GM19238 (cell line): ENCODE measurements at regions not wholly inside any gene's neighbourhood (a gene's known extent, or its start where the extent isn't known, plus 50 kb on each side); places are given as distances from the start of the nearest gene placed in this dataset.
"Not testable (repeated sequence)": the region's sequence is repeated elsewhere in the genome, so short reads cannot be mapped to it uniquely, and the experiment has no call there.

Experiments used
- DNase-seq: peaks from one replicate; pipeline ENCODE4 v3.0.0; 2011; ENCODE audit warnings: low spot score; ENCODE audit not compliant: insufficient read length

DNA sequence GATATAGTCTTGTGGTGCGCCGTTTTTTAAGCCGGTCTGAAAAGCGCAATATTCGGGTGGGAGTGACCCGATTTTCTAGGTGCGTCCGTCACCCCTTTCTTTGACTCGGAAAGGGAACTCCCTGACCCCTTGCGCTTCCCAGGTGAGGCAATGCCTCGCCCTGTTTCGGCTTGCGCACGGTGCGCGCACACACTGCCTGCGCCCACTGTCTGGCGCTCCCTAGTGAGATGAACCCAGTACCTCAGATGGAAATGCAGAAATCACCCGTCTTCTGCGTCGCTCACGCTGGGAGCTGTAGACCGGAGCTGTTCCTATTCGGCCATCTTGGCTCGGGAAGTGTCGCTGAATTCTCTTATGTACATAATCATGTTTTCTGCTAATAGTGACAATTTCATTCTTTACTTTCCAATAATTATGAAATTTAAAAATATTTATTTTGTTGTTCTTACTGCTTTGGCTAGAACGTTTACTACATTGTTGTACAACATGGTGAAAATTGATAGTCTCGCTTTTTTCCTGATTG lies 61.2 kb upstream of the MINDY3 start:
- not testable (repeated sequence) for DNase-seq

DNA sequence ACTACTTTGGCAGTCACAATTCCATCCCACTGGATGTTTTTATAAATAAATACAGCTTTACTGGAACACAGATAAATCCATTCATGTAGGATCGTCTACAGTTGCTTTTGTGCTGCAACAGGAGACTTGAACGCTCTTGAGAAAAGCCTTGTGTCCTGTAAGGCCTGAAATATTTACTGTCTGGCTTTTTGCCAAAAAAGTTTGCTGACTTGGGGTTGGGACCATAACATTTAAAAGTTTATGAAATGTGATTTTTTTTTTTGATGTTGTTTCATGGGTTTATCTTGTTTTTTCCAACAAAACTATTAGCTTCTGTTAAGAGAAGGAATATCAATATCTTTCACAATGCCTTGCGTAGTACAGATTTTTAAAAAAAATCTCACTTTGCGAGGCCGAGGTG lies 71.1 kb upstream of the MINDY3 start:
- no peak for DNase-seq

DNA sequence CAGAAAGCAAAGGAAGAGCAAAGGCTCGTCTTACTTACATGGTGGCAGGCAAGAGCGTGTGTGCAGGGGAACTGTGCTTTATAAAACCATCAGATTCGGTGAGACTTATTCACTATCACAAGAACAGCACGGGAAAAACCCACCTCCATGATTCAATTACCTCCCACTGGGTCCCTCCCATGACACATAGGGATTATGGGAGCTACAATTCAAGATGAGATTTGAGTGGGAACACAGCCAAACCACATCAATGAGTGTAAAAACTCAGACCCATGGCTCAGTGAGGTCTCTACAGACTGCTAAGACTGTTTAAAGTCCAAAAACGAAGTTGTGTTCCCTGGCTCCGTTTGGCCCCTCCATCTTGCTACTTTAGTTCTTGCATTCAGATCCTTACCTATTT lies 79.2 kb upstream of the MINDY3 start:
- not testable (repeated sequence) for DNase-seq

DNA sequence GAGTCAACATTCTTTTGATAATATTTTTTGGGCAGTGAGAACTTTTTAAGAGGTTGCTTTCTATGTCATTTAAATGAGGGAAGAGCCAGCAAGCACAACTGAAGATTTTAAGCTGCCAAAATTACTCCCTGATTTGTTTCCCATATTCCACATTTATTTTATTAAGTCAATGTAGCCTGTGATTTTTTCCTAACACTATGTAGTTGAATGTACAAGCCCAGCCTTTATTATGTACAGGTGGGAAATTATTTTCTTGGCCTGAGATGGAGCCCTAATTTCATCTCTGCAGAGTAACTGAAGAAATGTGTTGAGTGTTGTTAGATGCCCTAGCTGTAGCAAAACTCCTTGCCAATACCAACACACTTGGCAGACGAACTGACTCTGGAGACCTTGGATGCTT lies 83.1 kb upstream of the MINDY3 start:
- DNase-seq = no peak

DNA sequence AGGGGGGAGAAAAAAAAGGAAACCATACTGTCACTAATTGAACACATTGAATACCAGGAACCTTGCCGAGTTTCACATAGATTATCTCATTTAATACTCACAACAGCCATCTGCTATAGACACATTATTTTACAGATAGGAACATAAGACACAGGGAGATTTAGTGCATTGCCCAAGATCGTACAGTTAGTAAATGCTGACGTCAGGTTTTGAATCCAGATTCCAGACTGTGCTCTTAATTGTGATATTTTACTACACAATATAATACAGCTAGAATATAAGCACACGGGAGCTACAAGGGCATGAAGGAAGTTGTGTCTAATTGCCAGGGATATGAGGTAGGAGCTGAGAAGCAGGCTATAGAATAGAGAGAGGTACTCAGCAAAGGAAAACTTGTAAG lies 93.9 kb upstream of the MINDY3 start:
- no peak for DNase-seq

DNA sequence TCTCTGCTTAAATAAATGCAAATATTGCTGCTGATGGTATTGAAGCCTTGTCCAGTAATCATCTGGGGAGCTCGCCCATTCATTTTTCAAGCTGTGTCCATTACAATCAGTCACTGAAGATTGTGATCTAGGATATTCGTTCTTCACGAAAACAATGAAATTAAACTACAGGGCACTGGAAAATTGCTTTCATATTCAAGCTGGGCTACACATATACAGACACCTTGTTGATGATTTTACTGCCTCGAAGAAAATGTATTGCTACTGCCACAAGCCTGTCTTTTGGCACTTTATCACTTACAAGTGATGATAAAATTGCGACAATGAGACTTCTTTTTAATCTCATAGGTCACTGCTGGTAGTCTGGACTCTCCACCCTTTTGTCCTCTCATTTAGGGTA lies 100.0 kb upstream of the MINDY3 start:
- DNase-seq = no peak

DNA sequence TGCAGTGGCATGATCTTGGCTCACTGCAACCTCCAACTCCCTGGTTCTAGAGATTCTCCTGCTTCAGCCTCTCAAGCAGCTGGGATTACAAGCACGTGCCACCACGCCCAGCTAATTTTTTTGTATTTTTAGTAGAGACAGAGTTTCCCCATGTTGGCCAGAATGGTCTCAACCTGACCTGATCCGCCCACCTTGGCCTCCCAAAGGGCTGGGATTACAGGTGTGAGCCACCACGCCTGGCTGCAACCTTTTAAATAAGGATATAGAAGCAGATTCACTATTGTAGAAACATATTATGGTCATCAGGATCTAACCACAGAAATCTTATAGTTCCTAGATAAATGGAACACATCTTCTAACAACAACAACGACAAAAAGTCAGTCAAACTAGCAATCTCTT lies 112.4 kb upstream of the MINDY3 start:
- not testable (repeated sequence) for DNase-seq

DNA sequence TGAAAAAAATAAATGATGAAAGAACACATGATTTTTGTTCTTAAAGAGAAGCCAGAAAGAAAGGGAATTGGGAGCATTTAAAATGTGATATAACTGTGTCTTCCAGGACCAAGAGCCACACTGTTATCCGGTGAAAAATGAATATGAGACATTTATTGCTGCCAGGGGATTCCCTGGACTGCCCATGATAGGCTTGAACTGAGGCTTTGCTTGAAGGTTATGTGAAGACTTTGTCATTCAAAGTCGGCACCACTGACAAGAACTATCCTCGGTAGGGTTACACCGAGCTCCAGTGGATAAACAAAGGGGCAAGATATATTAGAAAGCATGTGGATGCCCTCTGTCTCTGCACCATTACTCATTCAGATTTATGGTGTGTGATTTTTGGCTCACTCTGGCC lies 125.4 kb upstream of the MINDY3 start:
- DNase-seq = no peak

DNA sequence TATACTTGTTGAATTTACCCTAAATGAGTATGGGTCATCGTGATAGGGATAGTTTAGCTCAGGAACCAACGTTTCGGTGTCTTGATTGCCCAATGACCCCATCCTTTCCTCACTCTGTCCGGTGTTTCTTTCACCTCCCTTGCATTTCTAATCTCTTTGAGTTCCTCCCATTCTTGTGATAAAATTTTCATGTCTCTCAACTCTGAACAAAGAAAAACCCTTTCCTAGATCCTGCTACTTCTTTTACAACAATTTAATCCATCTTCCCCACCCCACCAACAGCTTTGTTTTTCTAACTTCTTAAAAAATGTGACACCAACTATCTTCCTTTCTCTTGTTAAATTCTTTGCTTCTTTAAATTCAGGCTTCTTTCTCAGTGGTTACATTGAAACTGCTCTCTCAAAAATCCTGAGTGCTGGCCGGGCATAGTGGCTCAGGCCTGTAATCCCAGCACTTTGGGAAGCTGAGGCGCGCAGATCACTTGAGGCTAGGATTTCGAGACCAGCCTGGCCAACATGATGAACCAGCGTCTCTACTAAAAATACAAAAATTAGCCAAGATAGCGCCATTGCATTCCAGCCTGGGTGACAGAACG lies 130.3 kb upstream of the MINDY3 start:
- DNase-seq = no peak

DNA sequence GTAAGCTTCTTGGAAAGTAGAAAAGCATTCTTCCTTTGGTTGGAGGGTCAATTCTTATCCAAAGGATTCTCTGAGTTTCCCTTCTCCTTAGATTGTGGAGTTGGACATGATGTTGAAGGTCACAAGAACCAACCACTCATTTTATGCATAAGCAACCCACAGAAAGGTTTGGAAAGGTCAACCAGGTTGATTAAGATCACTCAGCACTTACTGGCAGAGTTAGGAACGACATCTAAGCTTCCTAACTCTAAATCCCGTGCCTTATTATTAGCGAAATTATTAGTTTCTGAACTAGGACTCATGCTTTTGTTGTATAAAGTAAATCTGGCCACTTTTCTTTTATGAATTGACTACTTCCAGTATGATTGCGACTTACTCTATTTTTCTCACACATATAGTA lies 137.0 kb upstream of the MINDY3 start:
- DNase-seq = no peak

DNA sequence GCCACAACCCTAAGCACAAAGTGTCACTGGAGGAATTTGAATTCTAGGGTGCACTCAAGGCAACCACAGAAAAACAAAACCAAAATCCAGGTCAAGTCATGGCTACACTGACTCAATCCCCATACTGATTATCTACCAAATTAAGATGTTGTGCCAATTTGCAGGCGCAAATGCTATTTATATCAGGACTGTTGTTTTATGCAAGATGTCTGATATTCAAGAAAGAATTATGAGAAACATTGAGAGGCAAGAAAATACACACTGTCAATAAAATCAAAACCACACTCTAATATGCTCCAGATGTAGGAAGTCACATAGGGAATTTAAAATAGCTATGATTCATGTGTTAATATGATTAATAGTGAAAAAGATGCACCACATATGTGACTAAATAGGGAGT lies 141.3 kb upstream of the MINDY3 start:
- no peak for DNase-seq

DNA sequence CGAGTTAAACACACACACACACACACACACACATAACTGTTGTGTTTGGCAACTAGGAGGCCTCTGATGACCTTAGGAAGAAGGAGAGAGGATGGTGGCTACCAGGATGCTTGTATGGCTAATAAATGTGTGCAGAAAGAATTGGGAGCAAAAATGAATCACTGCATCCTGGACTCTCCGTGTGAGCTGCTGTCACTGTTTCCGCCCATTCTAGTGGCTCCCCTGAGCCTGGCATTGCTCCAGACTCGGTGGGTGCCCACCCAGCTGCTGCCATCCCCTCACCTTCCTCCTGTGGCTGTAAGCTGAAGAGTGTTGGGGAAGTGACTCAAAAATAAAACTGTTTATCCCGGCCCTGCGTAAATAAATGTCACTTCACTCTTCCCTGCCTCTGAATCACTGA lies 149.5 kb upstream of the MINDY3 start:
- DNase-seq = no peak

DNA sequence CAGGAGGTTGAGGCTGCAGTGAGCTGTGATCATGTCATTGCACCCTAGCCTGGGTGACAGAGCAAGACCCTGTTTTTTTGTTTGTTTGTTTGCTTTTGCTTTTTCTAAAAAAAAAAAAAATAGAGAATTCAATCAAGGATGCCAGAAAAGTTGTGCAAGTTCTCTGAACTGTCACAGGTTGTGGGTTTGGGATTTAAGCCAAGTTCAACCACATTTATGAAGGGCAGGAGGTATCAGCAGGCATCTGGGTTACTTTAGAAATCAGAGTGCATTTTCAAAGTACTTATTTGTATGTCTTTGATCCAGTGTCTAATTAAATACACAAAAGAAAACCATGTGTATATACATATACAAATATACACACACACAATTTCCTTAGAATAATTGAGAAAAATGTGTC lies 151.2 kb upstream of the MINDY3 start:
- no peak for DNase-seq

DNA sequence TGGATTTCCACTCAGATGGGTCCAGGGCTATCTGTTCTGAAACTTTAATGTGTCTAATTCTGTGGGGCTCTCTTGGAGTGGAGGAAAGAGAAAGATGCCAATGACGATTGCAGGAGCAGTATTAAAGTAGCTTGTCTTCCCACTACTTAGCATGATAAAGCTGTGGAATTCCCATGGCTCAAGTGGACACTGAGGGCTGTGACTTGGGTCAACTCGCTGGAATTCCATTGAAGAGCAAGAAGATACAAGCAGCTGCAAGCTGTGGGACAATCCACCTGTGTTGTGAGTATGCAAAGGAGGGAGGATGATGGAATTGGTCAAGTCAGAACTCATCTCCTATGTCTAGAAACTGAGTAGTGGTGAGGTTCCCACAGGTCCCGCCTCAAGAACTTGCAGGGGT lies 154.2 kb upstream of the MINDY3 start:
- no peak for DNase-seq

DNA sequence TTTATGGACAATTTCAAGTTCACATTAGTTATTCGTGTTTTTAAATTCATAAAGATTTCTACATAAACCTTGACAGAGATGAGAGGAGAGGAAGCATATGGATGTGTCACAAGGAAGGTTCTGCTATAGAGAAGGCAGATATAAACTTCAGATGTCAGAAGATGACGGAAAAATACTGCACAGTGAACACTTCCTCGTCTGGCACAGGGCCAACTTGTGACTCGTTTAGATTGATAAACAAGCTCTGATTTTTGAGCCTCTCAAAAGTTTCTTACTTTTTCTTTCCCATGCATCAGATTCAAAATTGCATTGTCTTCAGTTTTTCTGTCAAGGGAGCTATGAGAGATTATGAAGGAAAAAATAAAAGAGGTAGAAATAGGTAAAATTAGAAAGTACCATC lies 156.4 kb upstream of the MINDY3 start:
- no peak for DNase-seq

DNA sequence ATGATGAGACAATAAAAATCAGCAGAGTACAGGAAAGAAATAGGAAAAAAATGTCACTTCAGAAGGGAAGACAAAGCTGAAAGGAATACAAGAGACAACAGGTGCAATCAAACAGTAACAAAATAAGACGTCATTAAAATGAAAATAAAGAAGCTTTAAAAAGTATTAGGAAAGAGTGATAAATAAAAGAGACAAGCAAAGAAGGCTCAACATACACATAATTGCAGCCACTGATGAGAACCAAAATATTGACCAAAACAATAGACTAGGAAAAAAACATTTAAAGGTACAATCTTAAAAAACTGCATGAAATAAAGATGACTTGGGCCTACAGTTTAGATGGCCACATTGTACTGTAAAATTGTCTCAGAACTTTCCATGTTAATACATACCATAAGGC lies 160.5 kb upstream of the MINDY3 start:
- no peak for DNase-seq

DNA sequence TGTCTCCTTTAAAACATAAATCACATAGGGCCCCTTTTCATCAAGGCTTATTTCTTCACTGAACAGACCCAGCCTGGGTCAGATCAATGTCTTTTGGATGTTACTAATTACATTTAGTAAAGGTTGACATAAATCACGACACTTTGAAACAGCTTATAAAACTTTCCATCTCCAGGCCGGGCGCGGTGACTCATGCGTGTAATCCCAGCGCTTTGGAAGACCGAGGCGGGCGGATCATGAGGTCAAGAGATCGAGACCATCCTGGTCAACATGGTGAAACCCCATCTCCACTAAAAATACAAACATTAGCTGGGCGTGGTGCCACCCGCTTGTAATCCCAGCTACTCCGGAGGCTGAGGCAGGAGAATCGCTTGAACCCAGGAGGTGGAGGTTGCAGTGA lies 166.5 kb upstream of the MINDY3 start:
- not testable (repeated sequence) for DNase-seq

DNA sequence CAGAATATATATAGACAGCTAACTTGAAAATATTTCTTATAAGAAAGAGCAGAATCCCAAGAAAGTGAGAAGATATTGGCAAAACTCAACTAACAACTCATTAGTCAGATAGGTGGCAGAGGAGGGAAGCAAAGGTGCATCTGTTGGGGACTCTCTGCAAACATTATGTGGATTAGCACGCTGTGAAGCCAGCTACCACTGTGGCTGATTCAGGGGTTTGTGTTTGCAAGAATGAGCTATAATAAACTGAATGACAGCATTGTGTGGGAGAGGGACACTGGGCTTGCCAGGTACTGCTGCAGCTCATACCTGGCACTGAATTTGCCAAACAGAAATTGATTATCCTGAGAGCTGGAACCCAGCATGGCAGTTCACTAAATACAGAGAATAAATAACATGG lies 170.3 kb upstream of the MINDY3 start:
- no peak for DNase-seq

DNA sequence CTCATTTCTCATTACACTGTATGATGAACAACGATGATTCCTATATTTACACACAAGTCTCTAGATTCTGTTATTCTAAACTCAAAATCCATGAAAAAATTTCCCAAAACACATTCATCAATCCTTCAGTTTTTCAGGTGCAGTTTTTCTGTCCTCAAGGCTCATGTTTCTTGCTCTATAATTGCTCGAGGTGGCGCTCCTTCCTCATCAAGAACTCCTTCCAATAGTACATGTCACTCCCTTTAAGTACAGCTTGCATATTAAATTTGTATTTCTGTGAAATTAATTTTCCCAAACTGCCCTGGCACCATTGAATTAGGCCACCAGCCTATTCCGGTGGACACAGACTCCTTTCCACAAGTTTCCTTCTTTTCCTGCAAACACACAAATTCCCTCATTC lies 188.7 kb upstream of the MINDY3 start:
- DNase-seq = no peak

DNA sequence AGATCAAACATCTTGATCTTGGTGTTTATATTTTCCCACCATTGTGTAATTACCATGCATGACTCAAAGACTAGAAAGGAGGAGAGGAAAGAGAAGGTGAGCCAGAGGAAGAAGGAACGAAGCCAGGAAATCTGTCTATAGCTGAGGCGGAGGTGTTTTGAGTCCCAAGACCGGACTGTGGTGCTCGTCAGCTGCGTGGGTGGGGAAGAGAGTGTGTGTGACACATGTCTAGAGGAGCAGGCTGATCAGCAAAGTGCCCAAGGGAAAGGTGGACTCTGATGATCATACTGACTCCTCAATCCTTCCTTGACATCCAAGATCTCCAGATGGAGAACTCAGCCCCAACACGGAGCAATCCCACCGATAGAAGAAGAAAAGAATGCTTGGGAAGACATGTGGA lies 189.5 kb upstream of the MINDY3 start:
- no peak for DNase-seq

DNA sequence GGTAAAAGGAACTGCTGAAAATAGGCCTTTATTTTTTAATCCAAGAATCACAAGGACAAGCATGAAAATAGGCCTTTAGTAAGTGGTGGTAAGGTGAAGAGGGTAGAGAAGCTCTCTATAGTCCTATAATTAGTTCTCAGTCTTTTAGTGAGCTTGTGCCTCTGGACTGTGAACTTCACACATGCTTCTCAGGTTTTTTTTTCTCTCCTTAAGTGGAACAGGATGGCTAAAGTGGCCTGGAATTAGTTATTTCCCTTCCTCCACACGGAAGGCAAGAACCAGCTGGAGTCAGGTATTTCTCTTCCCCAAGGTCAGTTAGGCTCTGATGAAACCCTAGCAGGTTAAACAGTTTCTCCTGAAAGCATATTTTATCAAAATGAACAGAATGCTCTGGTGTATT lies 203.0 kb upstream of the MINDY3 start:
- DNase-seq = no peak

DNA sequence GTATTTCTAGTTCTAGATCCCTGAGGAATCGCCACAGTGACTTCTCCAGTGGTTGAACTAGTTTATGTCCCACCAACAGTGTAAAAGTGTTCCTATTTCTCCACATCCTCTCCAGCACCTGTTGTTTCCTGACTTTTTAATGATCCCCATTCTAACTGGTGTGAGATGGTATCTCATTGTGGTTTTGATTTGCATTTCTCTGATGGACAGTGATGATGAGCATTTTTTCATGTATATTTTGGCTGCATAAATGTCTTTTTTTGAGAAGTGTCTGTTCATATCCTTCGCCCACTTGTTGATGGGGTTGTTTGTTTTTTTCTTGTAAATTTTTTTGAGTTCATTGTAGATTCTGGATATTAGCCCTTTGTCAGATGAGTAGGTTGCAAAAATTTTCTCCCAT lies 223.2 kb upstream of the MINDY3 start:
- DNase-seq = not testable (repeated sequence)

DNA sequence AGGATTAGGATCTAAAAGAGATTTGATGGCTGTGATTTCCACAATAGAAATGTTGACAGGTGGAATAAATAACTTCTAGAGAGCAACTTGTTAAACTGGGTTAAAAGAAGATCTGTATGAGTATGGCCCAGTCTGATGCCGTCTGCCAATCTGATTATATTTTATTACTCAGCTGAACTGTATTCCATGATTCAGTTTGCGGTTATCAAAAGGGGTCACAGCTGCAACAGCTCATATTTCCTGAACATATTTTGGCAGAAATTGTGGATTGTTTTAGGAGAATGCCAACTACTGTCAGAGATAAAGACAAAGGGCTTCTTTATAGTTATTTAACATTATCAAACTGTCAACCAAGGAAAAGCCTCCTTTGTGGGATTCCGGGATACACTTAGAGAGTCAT lies 244.8 kb upstream of the MINDY3 start:
- no peak for DNase-seq
